ENCODE measurements at regions not wholly inside any gene's neighbourhood (a gene's known extent, or its start where the extent isn't known, plus 50 kb on each side); places are given as distances from the start of the nearest gene placed in this dataset.
"Not testable (repeated sequence)": the region's sequence is repeated elsewhere in the genome, so short reads cannot be mapped to it uniquely, and the experiment has no call there.

DNA sequence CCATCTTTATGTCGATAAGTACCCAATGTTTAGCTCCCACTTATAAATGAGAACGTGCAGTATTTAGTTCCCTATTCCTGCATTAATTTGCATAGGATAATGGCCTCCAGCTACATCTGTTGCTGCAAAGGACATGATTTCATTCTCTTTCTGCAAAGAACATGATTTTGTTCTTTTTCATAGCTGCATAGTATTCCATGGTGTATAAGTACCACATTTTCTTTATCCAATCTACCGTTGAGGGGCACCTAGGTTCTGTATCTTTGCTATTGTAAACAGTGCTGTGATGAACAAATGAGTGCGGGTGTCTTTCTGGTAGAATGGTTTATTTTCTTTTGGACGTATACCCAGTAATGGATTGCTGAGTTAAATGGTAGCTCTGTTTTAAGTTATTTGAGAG is 63.0 kb downstream of the HLX start:
- H3K27me3 ChIP-seq = no peaks in the 10 kb centered on the region
- H3K36me3 ChIP-seq = no peaks in the 10 kb centered on the region
- 88 to 96% (median 88%) methylated on average over 5 of the region's 5 CpGs for WGBS, 3 donors
- no peak for DNase-seq
- no peak overlapping the region for H3K27ac ChIP-seq
- TF ChIP-seq POLR2A (IDR thresholded peaks at IDR 0.05) (no peak), EP300 (IDR thresholded peaks at IDR 0.05) (no peak)
- TF ChIP-seq, protein P1, sequence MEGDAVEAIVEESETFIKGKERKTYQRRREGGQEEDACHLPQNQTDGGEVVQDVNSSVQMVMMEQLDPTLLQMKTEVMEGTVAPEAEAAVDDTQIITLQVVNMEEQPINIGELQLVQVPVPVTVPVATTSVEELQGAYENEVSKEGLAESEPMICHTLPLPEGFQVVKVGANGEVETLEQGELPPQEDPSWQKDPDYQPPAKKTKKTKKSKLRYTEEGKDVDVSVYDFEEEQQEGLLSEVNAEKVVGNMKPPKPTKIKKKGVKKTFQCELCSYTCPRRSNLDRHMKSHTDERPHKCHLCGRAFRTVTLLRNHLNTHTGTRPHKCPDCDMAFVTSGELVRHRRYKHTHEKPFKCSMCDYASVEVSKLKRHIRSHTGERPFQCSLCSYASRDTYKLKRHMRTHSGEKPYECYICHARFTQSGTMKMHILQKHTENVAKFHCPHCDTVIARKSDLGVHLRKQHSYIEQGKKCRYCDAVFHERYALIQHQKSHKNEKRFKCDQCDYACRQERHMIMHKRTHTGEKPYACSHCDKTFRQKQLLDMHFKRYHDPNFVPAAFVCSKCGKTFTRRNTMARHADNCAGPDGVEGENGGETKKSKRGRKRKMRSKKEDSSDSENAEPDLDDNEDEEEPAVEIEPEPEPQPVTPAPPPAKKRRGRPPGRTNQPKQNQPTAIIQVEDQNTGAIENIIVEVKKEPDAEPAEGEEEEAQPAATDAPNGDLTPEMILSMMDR (IDR thresholded peaks at IDR 0.05) = no peak
- H3K9me3 ChIP-seq = no peaks in the 10 kb centered on the region
- no peaks in the 10 kb centered on the region for H3K4me1 ChIP-seq (ENCODE audit: insufficient read depth)
- intact Hi-C loops (cut with DNase I) = no loop called here
- H3K4me3 ChIP-seq = no peak overlapping the region

DNA sequence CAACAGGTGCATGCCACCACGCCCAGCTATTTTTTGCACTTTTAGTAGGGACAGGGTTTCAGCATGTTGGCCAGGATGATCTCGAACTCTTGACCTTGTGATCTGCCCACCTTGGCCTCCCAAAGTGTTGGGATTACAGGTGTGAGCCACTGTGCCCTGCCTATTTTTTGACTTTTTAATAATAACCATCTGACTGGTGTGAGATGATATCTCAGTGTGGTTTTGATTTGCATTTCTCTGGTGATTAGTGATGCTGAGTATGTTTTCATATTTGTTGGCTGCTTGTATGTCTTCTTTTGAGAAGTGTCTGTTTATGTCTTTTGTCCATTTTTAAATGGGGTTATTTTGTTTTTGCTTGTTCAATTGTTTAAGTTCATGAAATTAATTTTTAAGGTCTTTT is 63.7 kb downstream of the HLX start:
- H3K9me3 ChIP-seq; H3K27me3 ChIP-seq; intact Hi-C loops (cut with DNase I); H3K27ac ChIP-seq; DNase-seq; H3K4me3 ChIP-seq; H3K4me1 ChIP-seq (ENCODE audit: insufficient read depth); H3K36me3 ChIP-seq: not testable (repeated sequence)
- WGBS, 3 donors = 80 to 92% (median 89%) methylated on average over 2 of the region's 2 CpGs

DNA sequence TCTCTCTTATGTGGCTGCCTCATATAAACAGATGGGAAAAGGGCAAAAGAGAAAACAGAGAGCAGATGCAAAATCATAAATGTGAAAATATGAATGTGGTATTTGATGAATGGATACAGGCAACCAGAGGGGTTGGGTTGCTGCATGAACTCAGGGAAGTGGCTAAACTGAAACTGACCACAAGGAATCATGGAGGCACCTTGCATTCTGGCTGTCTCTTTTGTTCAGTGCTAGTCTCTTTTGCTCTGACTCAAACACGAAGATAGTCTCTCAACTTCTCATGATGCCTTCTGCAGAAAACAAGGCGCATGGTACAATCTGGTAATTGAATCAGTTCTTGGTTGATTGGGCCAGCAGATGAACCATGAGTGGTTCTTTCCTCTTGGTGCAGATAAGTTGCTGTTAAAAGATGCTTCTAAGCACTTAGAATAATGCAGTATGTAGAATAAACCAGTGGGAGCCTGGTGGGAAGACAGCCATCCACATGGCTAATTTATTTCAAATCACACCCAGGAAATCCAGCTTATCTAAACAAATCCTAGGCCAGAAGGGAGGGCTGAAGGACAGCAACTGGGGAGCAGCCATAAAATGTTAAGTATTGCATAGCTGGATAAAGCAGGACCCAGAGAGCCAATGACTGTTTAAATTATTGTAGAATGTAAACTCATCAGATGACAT is 64.2 kb downstream of the HLX start:
- TF ChIP-seq POLR2A (IDR thresholded peaks at IDR 0.05) (no peak), EP300 (IDR thresholded peaks at IDR 0.05) (no peak)
- TF ChIP-seq, protein P1 (IDR thresholded peaks at IDR 0.05) = no peak
- intact Hi-C loops (cut with DNase I) = no loop called here
- DNase-seq = no peak

DNA sequence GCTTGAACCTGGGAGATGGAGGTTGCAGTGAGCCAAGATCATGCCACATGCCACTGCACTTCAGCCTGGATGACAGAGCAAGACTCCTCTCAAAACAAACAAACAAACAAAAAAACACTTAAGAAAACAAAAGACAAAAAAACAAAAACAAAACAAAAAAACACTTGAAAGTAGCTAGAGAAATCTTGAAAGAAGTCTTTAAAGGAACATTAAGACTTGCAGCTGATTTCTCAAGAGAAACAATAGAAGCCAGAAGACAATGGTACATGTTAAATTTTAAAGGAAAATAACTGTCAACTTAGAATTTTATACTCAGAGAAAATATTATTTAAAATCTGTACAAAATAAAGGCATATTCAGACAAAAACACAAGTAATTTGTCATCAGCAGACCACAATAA is 71.3 kb downstream of the HLX start:
- H3K27me3 ChIP-seq = no peaks in the 10 kb centered on the region
- no peak overlapping the region for H3K4me3 ChIP-seq
- H3K36me3 ChIP-seq = no peaks in the 10 kb centered on the region
- intact Hi-C loops (cut with DNase I) = no loop called here
- no peaks in the 10 kb centered on the region for H3K4me1 ChIP-seq (ENCODE audit: insufficient read depth)
- DNase-seq = no peak
- no peak overlapping the region for H3K27ac ChIP-seq
- TF ChIP-seq EP300 (IDR thresholded peaks at IDR 0.05) = no peak
- TF ChIP-seq, protein P1 (IDR thresholded peaks at IDR 0.05) = no peak
- no peak for TF ChIP-seq POLR2A (IDR thresholded peaks at IDR 0.05)
- no peaks in the 10 kb centered on the region for H3K9me3 ChIP-seq

More for the DNA sequence above, 64.2 kb downstream of the HLX start:
- Histone ChIP-seq H3K36me3 (no peaks in the 10 kb centered on the region), H3K4me3 (no peak overlapping the region), H3K27ac (no peak overlapping the region), H3K9me3 (no peaks in the 10 kb centered on the region), H3K4me1 (ENCODE audit: insufficient read depth) (no peaks in the 10 kb centered on the region), H3K27me3 (no peaks in the 10 kb centered on the region)
- WGBS, 3 donors = 35 to 42% (median 40%) methylated on average over 2 of the region's 2 CpGs

DNA sequence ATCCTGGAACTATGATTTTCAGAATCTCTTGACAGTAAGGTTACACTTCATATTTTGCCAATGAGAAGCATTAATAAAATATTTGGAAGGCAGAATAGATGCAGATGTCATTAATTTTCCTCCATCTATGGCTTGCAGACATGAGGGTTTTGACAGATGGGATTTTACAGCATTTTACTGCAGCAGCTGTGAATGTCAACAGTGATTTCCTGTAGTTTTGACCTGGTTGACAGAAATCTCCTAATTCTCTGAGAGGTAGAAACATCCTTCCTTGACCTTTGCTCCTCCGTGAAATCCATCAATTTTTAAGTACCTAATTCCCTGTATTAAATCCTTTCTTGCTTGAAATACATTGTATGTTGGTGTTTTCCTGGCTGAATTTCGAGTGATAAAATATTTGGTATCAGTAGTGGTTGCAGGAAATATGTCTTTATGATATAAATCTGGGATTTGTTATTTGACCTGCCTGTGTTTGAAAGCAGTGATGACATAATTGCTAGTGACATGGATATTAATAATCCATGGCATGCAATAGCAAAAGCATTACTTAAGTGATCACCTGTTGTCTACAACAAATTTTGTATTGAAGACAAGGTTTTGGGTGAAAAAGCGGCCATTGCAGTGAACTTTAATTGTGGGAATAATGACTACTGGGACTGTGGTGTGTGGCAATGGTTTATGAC is 73.9 kb downstream of the HLX start:
- Histone ChIP-seq H3K9me3 (no peaks in the 10 kb centered on the region), H3K27ac (no peak overlapping the region), H3K4me1 (ENCODE audit: insufficient read depth) (no peaks in the 10 kb centered on the region), H3K4me3 (no peak overlapping the region), H3K36me3 (no peaks in the 10 kb centered on the region), H3K27me3 (no peaks in the 10 kb centered on the region)
- TF ChIP-seq POLR2A (IDR thresholded peaks at IDR 0.05) = no peak
- TF ChIP-seq EP300 (IDR thresholded peaks at IDR 0.05) = no peak
- TF ChIP-seq, protein P1 (IDR thresholded peaks at IDR 0.05) = no peak
- DNase-seq = no peak
- intact Hi-C loops (cut with DNase I) = no loop called here
- 8 to 19% (median 18%) methylated on average over 3 of the region's 3 CpGs for WGBS, 3 donors
